IMR-90 (cell line): ENCODE measurements at regions not wholly inside any gene's neighbourhood (a gene's known extent, or its start where the extent isn't known, plus 50 kb on each side); places are given as distances from the start of the nearest gene placed in this dataset.

ENCODE experiments used
- CEBPB ChIP-seq: IDR thresholded peaks from 2 replicates; pipeline ENCODE4 v1.6.1; 2012; ENCODE audit warnings: low read depth, low read length, improper control_type of control experiment
- CHD1 ChIP-seq: IDR thresholded peaks from 2 replicates; pipeline ENCODE4 v1.6.1; 2012; ENCODE audit warnings: low read depth, low read length, improper control_type of control experiment
- CTCF ChIP-seq: conservative IDR thresholded peaks from 2 replicates; pipeline ENCODE4 v1.5.1; 2012; ENCODE audit warnings: mild to moderate bottlenecking, low read depth, low read length, improper control_type of control experiment
- MAFK ChIP-seq: IDR thresholded peaks from 2 replicates; pipeline ENCODE4 v1.6.1; 2012; ENCODE audit warnings: low read depth, low read length, improper control_type of control experiment
- POLR2A ChIP-seq: IDR thresholded peaks from 2 replicates; pipeline ENCODE4 v1.6.1; 2012; ENCODE audit warnings: mild to moderate bottlenecking, low read depth, low read length
- RCOR1 ChIP-seq: IDR thresholded peaks from 2 replicates; pipeline ENCODE4 v1.6.1; 2012; ENCODE audit warnings: mild to moderate bottlenecking, low read length, improper control_type of control experiment; ENCODE audit not compliant: insufficient replicate concordance
- SMC3 ChIP-seq: fragments of 150-350 bp; IDR thresholded peaks from 2 replicates; pipeline ENCODE4 v1.6.1; 2016; ENCODE audit warnings: low read depth, mild to moderate bottlenecking, antibody characterized with exemption, low read length, moderate library complexity

GRCh38 chr21:31480228-31480627 is 136.2 kb upstream of the TIAM1 start:
- TF ChIP-seq POLR2A (no peak), CTCF (no peak), CHD1 (no peak), RCOR1 (no peak), CEBPB (no peak), SMC3 (no peak), MAFK (no peak)
